Prostate gland (tissue), 2 donors: ENCODE measurements at regions not wholly inside any gene's neighbourhood (a gene's known extent, or its start where the extent isn't known, plus 50 kb on each side); places are given as distances from the start of the nearest gene placed in this dataset.

Experiments
- DNase-seq: peaks from one replicate; pipeline ENCODE4 v3.0.0-alpha.2; 2019; ENCODE audit warnings: low spot score
- H3K27ac ChIP-seq, 2 donors: fragments of 200-600 bp; sonication (generic); 2 replicates each; pipeline ENCODE4 v1.5.1; 2017 to 2019
- H3K27me3 ChIP-seq: fragments of 200-600 bp; sonication (generic); replicated peaks from 2 replicates; pipeline ENCODE4 v1.5.1; 2019; ENCODE audit not compliant: insufficient read depth
- H3K36me3 ChIP-seq, 2 donors: fragments of 200-600 bp; sonication (generic); 1 replicate in 1 of 2; 2 replicates in 1 of 2; pipeline versions ENCODE4 v1.5.1 to v1.8.1; 2017 to 2019
- H3K4me1 ChIP-seq: fragments of 200-600 bp; sonication (generic); replicated peaks from 2 replicates; pipeline ENCODE4 v1.5.1; 2019
- H3K4me3 ChIP-seq, 2 donors: fragments of 200-600 bp; sonication (generic); 2 replicates each; pipeline ENCODE4 v1.5.1; 2017 to 2019
- H3K9me3 ChIP-seq: fragments of 200-600 bp; sonication (generic); 2 replicates; pipeline ENCODE4 v1.5.1; 2017
- POLR2A ChIP-seq: fragments of 450-650 bp; IDR thresholded peaks from one replicate; pipeline ENCODE4 v1.6.1; 2016; ENCODE audit warnings: antibody characterized with exemption, mild to moderate bottlenecking
- POLR2AphosphoS5 ChIP-seq: sonication (generic); formaldehyde crosslinking; IDR thresholded peaks from one replicate; pipeline ENCODE4 v1.6.1; 2017; ENCODE audit warnings: antibody characterized with exemption
- WGBS: methylation state at CpG from one replicate; pipeline ENCODE4 v1.1.5; 2018; 5-methylcytosine and 5-hydroxymethylcytosine counted together
- intact Hi-C: fragments of 100-400 bp; cut with DNase I; formaldehyde crosslinking; loops from one replicate; pipeline ENCODE4 v1.14.2; 2022
- TF ChIP-seq, protein P1 (sequence below), 4 experiments: fragments of 200-600 bp in 2 of 4; fragments of 450-650 bp in 2 of 4; sonication (generic) in 2 of 4; IDR thresholded peaks; 1 replicate in 3 of 4; 2 replicates in 1 of 4; pipeline ENCODE4 v1.5.1; 2016 to 2019; ENCODE audit warnings: antibody characterized with exemption in 4 of 4, mild to moderate bottlenecking in 2 of 4, moderate library complexity in 2 of 4

DNA sequence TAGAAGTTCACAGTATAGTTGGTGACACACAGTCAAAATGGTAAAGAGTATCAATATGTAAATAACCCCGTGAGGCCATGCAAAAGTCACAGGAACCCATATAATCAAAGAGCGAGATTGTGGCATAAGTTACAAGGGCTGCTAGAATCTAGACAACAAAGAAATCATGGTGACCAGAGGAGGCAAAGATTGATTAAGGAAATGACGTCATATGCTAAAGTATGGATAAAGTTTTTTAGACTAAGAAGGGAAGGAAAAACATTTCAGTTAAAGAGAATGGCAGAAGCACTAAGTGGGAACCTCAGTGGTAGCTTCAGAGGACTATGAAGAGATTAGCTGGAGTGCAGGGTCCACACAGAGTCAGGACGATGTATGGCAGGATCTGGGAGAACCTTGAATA, 330.3 kb downstream of the NFIB start:
- no peaks in the 10 kb centered on the region for H3K36me3 ChIP-seq
- no peak overlapping the region for H3K4me3 ChIP-seq
- no peak overlapping the region for H3K27ac ChIP-seq
- H3K27me3 ChIP-seq: no peaks in the 10 kb centered on the region
- no peaks in the 10 kb centered on the region for H3K9me3 ChIP-seq
- intact Hi-C loops: loop anchor here (10.0 kb wide), 1 partner anchor 59 kb away; no protein-coding TSS in a partner anchor
- H3K4me1 ChIP-seq: no peaks in the 10 kb centered on the region
- DNase-seq: no peak
- WGBS: 90% methylated on average over 4 of the region's 4 CpGs
- TF ChIP-seq, protein P1, sequence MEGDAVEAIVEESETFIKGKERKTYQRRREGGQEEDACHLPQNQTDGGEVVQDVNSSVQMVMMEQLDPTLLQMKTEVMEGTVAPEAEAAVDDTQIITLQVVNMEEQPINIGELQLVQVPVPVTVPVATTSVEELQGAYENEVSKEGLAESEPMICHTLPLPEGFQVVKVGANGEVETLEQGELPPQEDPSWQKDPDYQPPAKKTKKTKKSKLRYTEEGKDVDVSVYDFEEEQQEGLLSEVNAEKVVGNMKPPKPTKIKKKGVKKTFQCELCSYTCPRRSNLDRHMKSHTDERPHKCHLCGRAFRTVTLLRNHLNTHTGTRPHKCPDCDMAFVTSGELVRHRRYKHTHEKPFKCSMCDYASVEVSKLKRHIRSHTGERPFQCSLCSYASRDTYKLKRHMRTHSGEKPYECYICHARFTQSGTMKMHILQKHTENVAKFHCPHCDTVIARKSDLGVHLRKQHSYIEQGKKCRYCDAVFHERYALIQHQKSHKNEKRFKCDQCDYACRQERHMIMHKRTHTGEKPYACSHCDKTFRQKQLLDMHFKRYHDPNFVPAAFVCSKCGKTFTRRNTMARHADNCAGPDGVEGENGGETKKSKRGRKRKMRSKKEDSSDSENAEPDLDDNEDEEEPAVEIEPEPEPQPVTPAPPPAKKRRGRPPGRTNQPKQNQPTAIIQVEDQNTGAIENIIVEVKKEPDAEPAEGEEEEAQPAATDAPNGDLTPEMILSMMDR (IDR thresholded peaks at IDR 0.05): no peak
- TF ChIP-seq POLR2A (no peak), POLR2AphosphoS5 (no peak)

DNA sequence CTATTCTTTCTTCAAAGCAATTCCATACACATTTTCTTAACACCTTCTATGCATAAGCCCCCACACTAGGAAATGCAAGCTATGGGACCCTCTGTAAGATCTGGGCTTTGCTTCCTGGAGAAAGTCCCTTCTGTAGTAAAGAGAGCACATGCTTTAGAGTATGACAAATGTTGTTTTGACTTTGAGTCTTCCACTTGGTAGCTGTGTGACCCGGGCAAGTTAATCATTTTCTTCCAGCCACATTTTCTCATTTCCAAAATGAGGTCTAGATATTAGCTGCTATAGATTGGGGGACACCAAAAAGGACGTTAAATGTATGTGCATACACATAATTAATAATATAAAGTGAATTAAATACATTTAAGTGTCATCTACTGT, 334.0 kb downstream of the NFIB start:
- Histone ChIP-seq H3K9me3 (no peaks in the 10 kb centered on the region), H3K36me3 (no peaks in the 10 kb centered on the region), H3K4me1 (no peaks in the 10 kb centered on the region), H3K27me3 (no peaks in the 10 kb centered on the region), H3K4me3 (no peak overlapping the region), H3K27ac (no peak overlapping the region)
- no peak for DNase-seq
- WGBS: 72% methylated on average over 2 of the region's 2 CpGs
- TF ChIP-seq POLR2A: no peak
- intact Hi-C loops: loop anchor here (10.0 kb wide), 1 partner anchor 55 kb away; no protein-coding TSS in a partner anchor

DNA sequence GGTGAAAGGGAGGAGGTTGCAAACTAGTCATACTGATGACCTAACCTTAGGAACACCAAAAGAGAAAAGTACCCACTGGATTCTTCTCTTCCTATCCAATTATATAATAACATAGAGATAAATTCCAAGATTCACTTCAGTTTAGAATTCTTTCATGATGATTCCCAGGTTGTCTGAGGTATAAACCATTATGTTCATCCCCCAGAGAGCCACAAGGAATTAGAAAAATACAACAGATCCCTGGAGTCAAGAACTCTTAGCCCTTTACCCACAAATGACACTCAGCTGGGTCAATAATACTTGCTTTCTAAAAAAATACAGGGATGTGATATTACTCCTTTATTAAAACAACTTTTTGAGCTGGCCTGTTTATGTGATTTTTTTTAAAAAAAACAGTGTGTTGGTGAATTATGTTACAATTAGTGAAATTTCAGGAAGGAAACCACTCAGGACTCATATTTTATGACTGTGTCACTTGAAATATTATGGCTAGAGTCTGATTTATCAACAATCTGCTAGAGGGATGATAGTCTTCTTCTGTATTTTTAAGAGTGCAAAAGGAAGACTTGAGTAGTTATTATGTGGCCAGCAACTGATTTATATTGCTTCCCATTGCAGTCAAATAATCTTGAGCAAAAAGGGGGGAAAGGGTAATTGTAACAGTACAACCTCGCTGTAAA, 338.2 kb downstream of the NFIB start:
- H3K27ac ChIP-seq: no peak overlapping the region
- no peaks in the 10 kb centered on the region for H3K36me3 ChIP-seq
- H3K4me3 ChIP-seq: no peak overlapping the region
- H3K4me1 ChIP-seq: no peaks in the 10 kb centered on the region
- no peaks in the 10 kb centered on the region for H3K27me3 ChIP-seq
- WGBS: 64% methylated on average over 1 of the region's 1 CpG
- no peak for DNase-seq
- intact Hi-C loops: no loop called here
- no peaks in the 10 kb centered on the region for H3K9me3 ChIP-seq
- TF ChIP-seq POLR2AphosphoS5 (no peak), POLR2A (no peak)
- TF ChIP-seq, protein P1 (IDR thresholded peaks at IDR 0.05): no peak

DNA sequence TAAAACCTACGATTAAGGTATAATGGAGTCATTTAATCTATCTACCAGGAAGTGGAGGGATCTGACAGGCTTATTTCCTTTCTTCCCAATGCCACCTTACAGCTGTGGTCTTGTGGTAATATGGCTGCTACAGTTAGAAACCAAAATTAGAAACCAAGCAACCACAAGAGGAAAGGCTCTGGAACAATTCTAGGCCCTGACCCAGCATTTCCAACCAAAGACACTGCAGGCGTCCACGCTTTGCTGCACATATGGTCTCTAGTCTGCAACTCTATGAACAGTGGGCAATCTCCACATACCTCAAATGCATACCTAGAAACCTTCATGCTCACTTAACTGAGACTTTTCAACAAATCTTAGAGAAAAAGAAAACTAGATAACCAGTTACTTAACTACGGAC, 339.1 kb downstream of the NFIB start:
- Histone ChIP-seq H3K4me3 (no peak overlapping the region), H3K27ac (no peak overlapping the region), H3K27me3 (no peaks in the 10 kb centered on the region), H3K36me3 (no peaks in the 10 kb centered on the region), H3K9me3 (no peaks in the 10 kb centered on the region), H3K4me1 (no peaks in the 10 kb centered on the region)
- WGBS: 96% methylated on average over 4 of the region's 4 CpGs
- intact Hi-C loops: no loop called here
- DNase-seq: no peak
- TF ChIP-seq, protein P1 (IDR thresholded peaks at IDR 0.05): no peak
- TF ChIP-seq POLR2AphosphoS5: no peak
- TF ChIP-seq POLR2A: no peak

DNA sequence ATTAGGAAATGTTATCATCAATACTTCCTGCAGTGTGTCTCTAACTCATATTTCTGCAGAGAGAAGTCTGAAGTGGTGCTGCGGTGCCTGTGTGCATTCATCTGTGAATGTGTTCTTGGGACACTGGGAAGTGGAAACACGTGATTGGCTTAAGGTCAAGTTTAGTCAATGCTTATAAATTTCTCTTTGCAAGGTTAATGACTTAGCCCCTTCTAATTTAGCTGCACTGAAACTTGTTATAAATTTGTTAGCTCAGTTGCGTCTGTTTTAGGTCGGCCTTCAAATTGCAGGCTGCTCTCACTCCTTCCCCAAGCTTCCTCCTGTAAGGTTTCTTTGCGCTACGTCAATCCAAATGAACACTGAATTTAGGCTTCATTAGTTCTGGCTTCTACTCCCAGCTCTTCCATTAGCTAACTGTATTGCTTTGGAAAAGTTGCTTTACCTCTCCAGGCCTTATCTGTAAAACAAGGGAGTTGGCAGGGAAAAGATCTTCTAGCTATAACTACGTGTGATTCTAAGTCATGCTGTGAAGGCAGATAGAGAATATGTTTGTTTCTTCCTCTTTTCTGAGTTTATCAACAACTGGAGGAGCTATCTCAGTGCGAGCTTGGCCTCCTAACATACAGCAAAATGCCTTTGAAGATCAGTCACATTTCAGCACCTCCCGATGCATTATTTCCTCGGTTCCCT, 341.8 kb downstream of the NFIB start:
- TF ChIP-seq, protein P1 (IDR thresholded peaks at IDR 0.05): no peak
- TF ChIP-seq POLR2AphosphoS5 (no peak), POLR2A (no peak)
- Histone ChIP-seq H3K27ac (no peak overlapping the region), H3K9me3 (no peaks in the 10 kb centered on the region), H3K36me3 (no peaks in the 10 kb centered on the region), H3K4me1 (no peaks in the 10 kb centered on the region), H3K4me3 (no peak overlapping the region), H3K27me3 (no peaks in the 10 kb centered on the region)
- DNase-seq: no peak
- 80% methylated on average over 10 of the region's 10 CpGs for WGBS
- intact Hi-C loops: no loop called here
